Psoas muscle (tissue), 7 donors: ENCODE measurements at regions not wholly inside any gene's neighbourhood (a gene's known extent, or its start where the extent isn't known, plus 50 kb on each side); places are given as distances from the start of the nearest gene placed in this dataset.
"Not testable (repeated sequence)": the region's sequence is repeated elsewhere in the genome, so short reads cannot be mapped to it uniquely, and the experiment has no call there.

ENCODE experiments used
- ATAC-seq, 4 donors: fragments of 200-7000 bp; cut with Tn5 transposase; one replicate each; pipeline ENCODE4 v1.9.1; 2020; ENCODE audit warnings: moderate library complexity in 3 of 4, mild to moderate bottlenecking in 2 of 4
- DNase-seq, 2 donors: peaks; one replicate each; pipeline ENCODE4 v3.0.0-alpha.2; 2020
- H3K27ac ChIP-seq: fragments of 200-600 bp; one replicate; pipeline ENCODE4 v1.8.0; 2022
- H3K27me3 ChIP-seq, 3 donors: fragments of 200-600 bp in 1 of 3; one replicate each; pipeline versions ENCODE4 v1.6.1 to v1.8.0; 2013 to 2022; ENCODE audit warnings: low read length in 2 of 3, mild to moderate bottlenecking in 2 of 3, moderate library complexity in 1 of 3; ENCODE audit not compliant: insufficient read depth in 3 of 3
- H3K36me3 ChIP-seq, 2 donors: fragments of 200-600 bp in 1 of 2; one replicate each; pipeline versions ENCODE4 v1.6.1 to v1.8.0; 2013 to 2022; ENCODE audit warnings: low read depth in 1 of 2, mild to moderate bottlenecking in 1 of 2, moderate library complexity in 1 of 2; ENCODE audit not compliant: insufficient read depth in 1 of 2
- H3K4me1 ChIP-seq: fragments of 200-600 bp; one replicate; pipeline ENCODE4 v1.8.0; 2022
- H3K4me3 ChIP-seq: fragments of 200-600 bp; one replicate; pipeline ENCODE4 v1.8.0; 2022; ENCODE audit warnings: mild to moderate bottlenecking
- H3K9me3 ChIP-seq: fragments of 200-600 bp; one replicate; pipeline ENCODE4 v1.8.0; 2022
- CTCF ChIP-seq: fragments of 200-600 bp; IDR thresholded peaks from one replicate; pipeline ENCODE4 v1.8.0; 2022; ENCODE audit warnings: antibody characterized with exemption
- WGBS, 3 donors: extraction: QIAGEN DNeasy Blood & Tissue Kit; methylation state at CpG; one replicate each; pipeline versions ENCODE4 v1.1.6 to v1.1.7; 2013; 5-methylcytosine and 5-hydroxymethylcytosine counted together
- intact Hi-C, 2 donors: fragments of 100-400 bp; cut with DNase I; formaldehyde crosslinking; loops; one replicate each; pipeline versions ENCODE4 v1.11.0 to v1.14.2; 2022
- donor health status: healthy with polysubstance abuse.
- donor health status: DM: no; HTN: no; CAD: no; lungs with moderate emphysema.
- donor health status: Bipolar disorder and iron deficiency.
- donor health status: healthy.
- donor health status: DM: yes; HTN: yes; CAD: no.
- donor health status: DM: no; HTN: no; CAD: no.
- donor health status: DM: yes; HTN: yes; CAD: no.

- 85 to 92% (median 90%) methylated on average over 6 of the region's 6 CpGs for WGBS, 3 donors
- peaks cover 4% of the 10 kb centered on the region for H3K9me3 ChIP-seq
- H3K4me1 ChIP-seq, result no peaks in the 10 kb centered on the region
- no peak for TF ChIP-seq CTCF
- H3K27me3 ChIP-seq, result peaks cover 0 to 3% (median 0%) of the 10 kb centered on the region in 3 donors
- H3K4me3 ChIP-seq, result no peak overlapping the region
- H3K27ac ChIP-seq, result no peak overlapping the region
- DNase-seq (no peak), ATAC-seq (no peak)
- intact Hi-C loops, result no loop called here
- H3K36me3 ChIP-seq, result no peaks in the 10 kb centered on the region
These were observed 67.3 kb upstream of the DHRSX start for GRCh38 chrX:2568125-2568524.

DNA sequence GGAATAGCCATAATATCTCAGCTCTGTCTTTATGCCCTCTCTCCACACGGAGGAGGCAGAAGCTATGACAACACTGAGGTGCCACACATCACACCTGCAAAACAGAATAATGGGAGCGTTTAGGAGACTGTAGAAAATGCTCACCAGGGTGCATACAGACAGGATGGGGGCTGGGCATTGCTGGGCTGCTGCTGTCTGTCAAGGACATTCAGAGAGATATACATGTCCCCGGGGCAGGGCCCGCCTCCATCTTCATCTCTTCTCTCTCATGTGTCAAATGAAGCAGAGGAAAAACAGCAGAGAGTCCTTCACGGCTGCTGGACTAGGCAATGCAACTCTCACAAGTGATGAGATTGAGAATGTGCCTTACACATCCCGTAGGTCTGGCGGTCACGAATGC, 65.3 kb upstream of the DHRSX start:
- intact Hi-C loops, result no loop called here

DNA sequence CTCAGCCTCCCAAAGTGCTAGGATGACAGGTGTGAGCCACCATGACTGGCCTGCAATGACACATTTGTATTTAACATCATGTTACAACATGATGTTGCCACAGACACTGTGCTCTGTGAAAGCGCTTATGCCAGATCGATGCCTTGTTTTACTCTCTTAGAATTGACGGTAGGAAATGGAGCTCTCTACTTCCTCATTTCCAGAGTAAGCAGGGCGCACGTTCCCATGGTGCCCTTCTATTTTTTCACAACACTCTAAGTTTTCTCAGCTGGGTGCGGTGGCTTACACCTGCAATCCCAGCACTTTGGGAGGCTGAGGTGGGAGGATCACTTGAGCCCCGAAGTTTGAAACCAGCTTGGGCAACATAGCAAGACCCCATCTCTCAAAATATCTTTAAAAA, 60.7 kb upstream of the DHRSX start:
- H3K36me3 ChIP-seq, result no peaks in the 10 kb centered on the region
- 83 to 85% (median 84%) methylated on average over 7 of the region's 7 CpGs for WGBS, 3 donors
- no peak for ATAC-seq
- no peak overlapping the region for H3K27ac ChIP-seq
- peaks cover 0 to 5% (median 2%) of the 10 kb centered on the region in 3 donors for H3K27me3 ChIP-seq
- H3K4me1 ChIP-seq, result no peaks in the 10 kb centered on the region
- no peak overlapping the region for H3K4me3 ChIP-seq
- H3K9me3 ChIP-seq, result no peaks in the 10 kb centered on the region
- DNase-seq, result no peak
- TF ChIP-seq CTCF, result no peak
- intact Hi-C loops, result no loop called here

More for the DNA sequence above, 65.3 kb upstream of the DHRSX start:
- DNase-seq, result no peak
- no peak overlapping the region for H3K27ac ChIP-seq
- H3K36me3 ChIP-seq, result no peaks in the 10 kb centered on the region
- no peak for ATAC-seq
- no peak overlapping the region for H3K4me3 ChIP-seq
- peaks cover 4% of the 10 kb centered on the region for H3K9me3 ChIP-seq
- no peak for TF ChIP-seq CTCF
- no peaks in the 10 kb centered on the region for H3K4me1 ChIP-seq
- peaks cover 0 to 3% (median 0%) of the 10 kb centered on the region in 3 donors for H3K27me3 ChIP-seq
- 69 to 71% (median 70%) methylated on average over 8 of the region's 8 CpGs for WGBS, 3 donors

GRCh38 chrX:2559124-2559523, 58.3 kb upstream of the DHRSX start:
- no peak for ATAC-seq
- no peak for TF ChIP-seq CTCF
- Histone ChIP-seq H3K9me3 (no peaks in the 10 kb centered on the region), H3K4me1 (no peaks in the 10 kb centered on the region), H3K27me3 (peaks cover 5 to 8% (median 7%) of the 10 kb centered on the region in 3 donors), H3K27ac (no peak overlapping the region), H3K4me3 (no peak overlapping the region), H3K36me3 (no peaks in the 10 kb centered on the region)
- intact Hi-C loops, result no loop called here
- no peak for DNase-seq
- 28 to 44% (median 37%) methylated on average over 3 of the region's 3 CpGs for WGBS, 3 donors

DNA sequence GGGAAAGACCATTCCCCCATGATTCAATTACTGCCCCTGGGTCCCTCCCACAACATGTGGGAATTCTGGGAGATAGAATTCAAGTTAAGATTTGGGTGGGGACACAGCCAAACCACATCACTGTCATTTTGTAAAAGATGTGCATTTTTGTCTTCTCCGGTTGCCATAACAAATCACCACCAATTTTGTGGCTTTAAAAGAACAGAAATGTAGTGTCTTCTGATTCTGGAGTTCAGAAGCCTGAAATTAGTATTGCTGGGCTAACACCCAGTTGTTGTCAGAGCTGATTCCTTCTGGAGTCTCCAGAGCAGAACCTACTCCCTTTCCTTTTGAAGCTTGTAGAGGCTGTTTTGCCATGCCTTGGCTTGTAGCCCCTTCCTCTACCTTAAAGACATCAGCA, 54.1 kb upstream of the DHRSX start:
- Histone ChIP-seq H3K4me3 (no peak overlapping the region), H3K36me3 (no peaks in the 10 kb centered on the region), H3K27ac (no peak overlapping the region), H3K9me3 (no peaks in the 10 kb centered on the region), H3K4me1 (no peaks in the 10 kb centered on the region), H3K27me3 (peaks cover 5 to 9% (median 7%) of the 10 kb centered on the region in 3 donors)
- no peak for DNase-seq
- intact Hi-C loops, result no loop called here
- WGBS, 3 donors, result 71 to 84% (median 77%) methylated on average over 1 of the region's 1 CpG
- TF ChIP-seq CTCF, result no peak
- ATAC-seq, result no peak

- intact Hi-C loops, DNase-seq, H3K27ac ChIP-seq, H3K9me3 ChIP-seq, H3K27me3 ChIP-seq, H3K4me3 ChIP-seq, H3K4me1 ChIP-seq, H3K36me3 ChIP-seq, ATAC-seq: not testable (repeated sequence)
- WGBS, 3 donors, result 69 to 80% (median 69%) methylated on average over 6 of the region's 6 CpGs
These were observed 53.3 kb upstream of the DHRSX start for GRCh38 chrX:2554066-2554465.
